ENCODE measurements at regions not wholly inside any gene's neighbourhood (a gene's known extent, or its start where the extent isn't known, plus 50 kb on each side); places are given as distances from the start of the nearest gene placed in this dataset.

- ChIA-PET CTCF (no interaction called here), POLR2A (no interaction called here)
- no peaks in the 10 kb centered on the region for H3K36me3 ChIP-seq (ENCODE audit: control insufficient read depth in 4 of 4, insufficient read depth in 4 of 4, low read length in 3 of 4)
- 100% methylated on average over 3 of the region's 5 CpGs for WGBS (ENCODE audit: insufficient coverage)
- no peaks in the 10 kb centered on the region for H3K27me3 ChIP-seq (replicated peaks in 2 of 5; ENCODE audit: control insufficient read depth in 4 of 5, insufficient read depth in 5 of 5, low read length in 4 of 5)
- no peak overlapping the region for H3K4me3 ChIP-seq (ENCODE audit: control insufficient read depth in 1 of 7, extremely low read depth in 1 of 7, insufficient read depth in 4 of 7, low read depth in 2 of 7, low read length in 6 of 7)
- H3K27ac ChIP-seq (ENCODE audit: insufficient read depth in 1 of 2, low read depth in 1 of 2, low read length in 2 of 2, poor library complexity in 1 of 2, severe bottlenecking in 2 of 2): no peak overlapping the region
- no peak for DNase-seq
- H3K9me3 ChIP-seq (ENCODE audit: control extremely low read depth in 1 of 5, control insufficient read depth in 4 of 5, insufficient read depth in 2 of 5, low read depth in 1 of 5, low read length in 4 of 5): peaks cover 0 to 4% (median 0%) of the 10 kb centered on the region in 5 experiments
- peaks cover 0 to 3% (median 2%) of the 10 kb centered on the region in 4 experiments for H3K4me1 ChIP-seq (ENCODE audit: control extremely low read depth in 1 of 4, control insufficient read depth in 4 of 4, insufficient read depth in 4 of 4, low read length in 3 of 4)
Measured at GRCh38 chr17:14919094-14919493, 346.0 kb downstream of the PMP22 start.

- DNase-seq: no peak
- POLR2A ChIA-PET: no interaction called here
- no peak overlapping the region for H3K27ac ChIP-seq (ENCODE audit: insufficient read depth in 1 of 2, low read depth in 1 of 2, low read length in 2 of 2, poor library complexity in 1 of 2, severe bottlenecking in 2 of 2)
- no CpG with 5 or more reads among the region's 4 CpGs for WGBS (ENCODE audit: insufficient coverage)
- H3K4me3 ChIP-seq (ENCODE audit: control insufficient read depth in 1 of 7, extremely low read depth in 1 of 7, insufficient read depth in 4 of 7, low read depth in 2 of 7, low read length in 6 of 7): no peak overlapping the region
- H3K27me3 ChIP-seq (replicated peaks in 2 of 5; ENCODE audit: control insufficient read depth in 4 of 5, insufficient read depth in 5 of 5, low read length in 4 of 5): no peaks in the 10 kb centered on the region
- CTCF ChIA-PET: no interaction called here
- H3K9me3 ChIP-seq (ENCODE audit: control extremely low read depth in 1 of 5, control insufficient read depth in 4 of 5, insufficient read depth in 2 of 5, low read depth in 1 of 5, low read length in 4 of 5): peaks cover 0 to 9% (median 0%) of the 10 kb centered on the region in 5 experiments
- no peaks in the 10 kb centered on the region for H3K36me3 ChIP-seq (ENCODE audit: control insufficient read depth in 4 of 4, insufficient read depth in 4 of 4, low read length in 3 of 4)
- peaks cover 0 to 3% (median 2%) of the 10 kb centered on the region in 4 experiments for H3K4me1 ChIP-seq (ENCODE audit: control extremely low read depth in 1 of 4, control insufficient read depth in 4 of 4, insufficient read depth in 4 of 4, low read length in 3 of 4)
Measured at GRCh38 chr17:14918540-14918939, 346.6 kb downstream of the PMP22 start.

GRCh38 chr17:14910916-14911315 lies 354.2 kb downstream of the PMP22 start:
- POLR2A ChIA-PET: no interaction called here
- no peak for DNase-seq
- H3K4me1 ChIP-seq (ENCODE audit: control extremely low read depth in 1 of 4, control insufficient read depth in 4 of 4, insufficient read depth in 4 of 4, low read length in 3 of 4): peaks cover 0 to 2% (median 0%) of the 10 kb centered on the region in 4 experiments
- no peak overlapping the region for H3K27ac ChIP-seq (ENCODE audit: insufficient read depth in 1 of 2, low read depth in 1 of 2, low read length in 2 of 2, poor library complexity in 1 of 2, severe bottlenecking in 2 of 2)
- H3K9me3 ChIP-seq (ENCODE audit: control extremely low read depth in 1 of 5, control insufficient read depth in 4 of 5, insufficient read depth in 2 of 5, low read depth in 1 of 5, low read length in 4 of 5): peaks cover 0 to 16% (median 4%) of the 10 kb centered on the region in 5 experiments
- 100% methylated on average over 1 of the region's 1 CpG for WGBS (ENCODE audit: insufficient coverage)
- no peak overlapping the region for H3K4me3 ChIP-seq (ENCODE audit: control insufficient read depth in 1 of 7, extremely low read depth in 1 of 7, insufficient read depth in 4 of 7, low read depth in 2 of 7, low read length in 6 of 7)
- CTCF ChIA-PET: no interaction called here
- H3K36me3 ChIP-seq (ENCODE audit: control insufficient read depth in 4 of 4, insufficient read depth in 4 of 4, low read length in 3 of 4): no peaks in the 10 kb centered on the region
- H3K27me3 ChIP-seq (replicated peaks in 2 of 5; ENCODE audit: control insufficient read depth in 4 of 5, insufficient read depth in 5 of 5, low read length in 4 of 5): no peaks in the 10 kb centered on the region

- no peak overlapping the region for H3K4me3 ChIP-seq (ENCODE audit: control insufficient read depth in 1 of 7, extremely low read depth in 1 of 7, insufficient read depth in 4 of 7, low read depth in 2 of 7, low read length in 6 of 7)
- no peaks in the 10 kb centered on the region for H3K36me3 ChIP-seq (ENCODE audit: control insufficient read depth in 4 of 4, insufficient read depth in 4 of 4, low read length in 3 of 4)
- ChIA-PET POLR2A (no interaction called here), CTCF (interaction anchor here (2.3 kb wide), 1 partner anchor 22 kb away, joined by 8 read pairs; no protein-coding TSS in a partner anchor)
- H3K9me3 ChIP-seq (ENCODE audit: control extremely low read depth in 1 of 5, control insufficient read depth in 4 of 5, insufficient read depth in 2 of 5, low read depth in 1 of 5, low read length in 4 of 5): peaks cover 0 to 2% (median 0%) of the 10 kb centered on the region in 5 experiments
- H3K4me1 ChIP-seq (ENCODE audit: control extremely low read depth in 1 of 4, control insufficient read depth in 4 of 4, insufficient read depth in 4 of 4, low read length in 3 of 4): peaks cover 0 to 3% (median 0%) of the 10 kb centered on the region in 4 experiments
- WGBS (ENCODE audit: insufficient coverage): 83% methylated on average over 1 of the region's 4 CpGs
- peak; percentile 22 to 68 (median 43) for DNase-seq
- H3K27me3 ChIP-seq (replicated peaks in 2 of 5; ENCODE audit: control insufficient read depth in 4 of 5, insufficient read depth in 5 of 5, low read length in 4 of 5): no peaks in the 10 kb centered on the region
- no peak overlapping the region for H3K27ac ChIP-seq (ENCODE audit: insufficient read depth in 1 of 2, low read depth in 1 of 2, low read length in 2 of 2, poor library complexity in 1 of 2, severe bottlenecking in 2 of 2)
Measured at GRCh38 chr17:14904386-14904785, 360.7 kb downstream of the PMP22 start.

GRCh38 chr17:14903854-14904253 lies 361.3 kb downstream of the PMP22 start:
- no CpG with 5 or more reads among the region's 1 CpG for WGBS (ENCODE audit: insufficient coverage)
- POLR2A ChIA-PET: no interaction called here

GRCh38 chr17:14902803-14903202 lies 362.3 kb downstream of the PMP22 start:
- DNase-seq: no peak
- no peaks in the 10 kb centered on the region for H3K36me3 ChIP-seq (ENCODE audit: control insufficient read depth in 4 of 4, insufficient read depth in 4 of 4, low read length in 3 of 4)
- no peaks in the 10 kb centered on the region for H3K27me3 ChIP-seq (replicated peaks in 2 of 5; ENCODE audit: control insufficient read depth in 4 of 5, insufficient read depth in 5 of 5, low read length in 4 of 5)
- H3K9me3 ChIP-seq (ENCODE audit: control extremely low read depth in 1 of 5, control insufficient read depth in 4 of 5, insufficient read depth in 2 of 5, low read depth in 1 of 5, low read length in 4 of 5): peaks cover 0 to 8% (median 2%) of the 10 kb centered on the region in 5 experiments
- H3K4me1 ChIP-seq (ENCODE audit: control extremely low read depth in 1 of 4, control insufficient read depth in 4 of 4, insufficient read depth in 4 of 4, low read length in 3 of 4): peaks cover 0 to 3% (median 0%) of the 10 kb centered on the region in 4 experiments
- ChIA-PET POLR2A (no interaction called here), CTCF (interaction anchor here (2.3 kb wide), 1 partner anchor 23 kb away, joined by 8 read pairs; no protein-coding TSS in a partner anchor)
- H3K4me3 ChIP-seq (ENCODE audit: control insufficient read depth in 1 of 7, extremely low read depth in 1 of 7, insufficient read depth in 4 of 7, low read depth in 2 of 7, low read length in 6 of 7): no peak overlapping the region
- no peak overlapping the region for H3K27ac ChIP-seq (ENCODE audit: insufficient read depth in 1 of 2, low read depth in 1 of 2, low read length in 2 of 2, poor library complexity in 1 of 2, severe bottlenecking in 2 of 2)

More at GRCh38 chr17:14903854-14904253, 361.3 kb downstream of the PMP22 start:
- H3K4me1 ChIP-seq (ENCODE audit: control extremely low read depth in 1 of 4, control insufficient read depth in 4 of 4, insufficient read depth in 4 of 4, low read length in 3 of 4): peaks cover 0 to 3% (median 0%) of the 10 kb centered on the region in 4 experiments
- H3K27me3 ChIP-seq (replicated peaks in 2 of 5; ENCODE audit: control insufficient read depth in 4 of 5, insufficient read depth in 5 of 5, low read length in 4 of 5): no peaks in the 10 kb centered on the region
- CTCF ChIA-PET: interaction anchor here (2.3 kb wide), 1 partner anchor 22 kb away, joined by 8 read pairs; no protein-coding TSS in a partner anchor
- no peak overlapping the region for H3K27ac ChIP-seq (ENCODE audit: insufficient read depth in 1 of 2, low read depth in 1 of 2, low read length in 2 of 2, poor library complexity in 1 of 2, severe bottlenecking in 2 of 2)
- H3K36me3 ChIP-seq (ENCODE audit: control insufficient read depth in 4 of 4, insufficient read depth in 4 of 4, low read length in 3 of 4): no peaks in the 10 kb centered on the region
- DNase-seq: no peak
- no peak overlapping the region for H3K4me3 ChIP-seq (ENCODE audit: control insufficient read depth in 1 of 7, extremely low read depth in 1 of 7, insufficient read depth in 4 of 7, low read depth in 2 of 7, low read length in 6 of 7)
- H3K9me3 ChIP-seq (ENCODE audit: control extremely low read depth in 1 of 5, control insufficient read depth in 4 of 5, insufficient read depth in 2 of 5, low read depth in 1 of 5, low read length in 4 of 5): peaks cover 0 to 2% (median 0%) of the 10 kb centered on the region in 5 experiments

GRCh38 chr17:14902297-14902696 lies 362.8 kb downstream of the PMP22 start:
- POLR2A ChIA-PET: no interaction called here
- H3K4me1 ChIP-seq (ENCODE audit: control extremely low read depth in 1 of 4, control insufficient read depth in 4 of 4, insufficient read depth in 4 of 4, low read length in 3 of 4): peaks cover 0 to 3% (median 0%) of the 10 kb centered on the region in 4 experiments
- no peaks in the 10 kb centered on the region for H3K27me3 ChIP-seq (replicated peaks in 2 of 5; ENCODE audit: control insufficient read depth in 4 of 5, insufficient read depth in 5 of 5, low read length in 4 of 5)
- H3K4me3 ChIP-seq (ENCODE audit: control insufficient read depth in 1 of 7, extremely low read depth in 1 of 7, insufficient read depth in 4 of 7, low read depth in 2 of 7, low read length in 6 of 7): no peak overlapping the region
- no peak overlapping the region for H3K27ac ChIP-seq (ENCODE audit: insufficient read depth in 1 of 2, low read depth in 1 of 2, low read length in 2 of 2, poor library complexity in 1 of 2, severe bottlenecking in 2 of 2)
- peaks cover 0 to 8% (median 2%) of the 10 kb centered on the region in 5 experiments for H3K9me3 ChIP-seq (ENCODE audit: control extremely low read depth in 1 of 5, control insufficient read depth in 4 of 5, insufficient read depth in 2 of 5, low read depth in 1 of 5, low read length in 4 of 5)
- CTCF ChIA-PET: interaction anchor here (2.3 kb wide), 1 partner anchor 24 kb away, joined by 8 read pairs; no protein-coding TSS in a partner anchor
- WGBS (ENCODE audit: insufficient coverage): 94% methylated on average over 2 of the region's 3 CpGs
- no peak for DNase-seq
- H3K36me3 ChIP-seq (ENCODE audit: control insufficient read depth in 4 of 4, insufficient read depth in 4 of 4, low read length in 3 of 4): no peaks in the 10 kb centered on the region
